Endodermal cell (in vitro differentiated cells): ENCODE measurements at regions not wholly inside any gene's neighbourhood (a gene's known extent, or its start where the extent isn't known, plus 50 kb on each side); places are given as distances from the start of the nearest gene placed in this dataset.

ENCODE experiments used
- DNase-seq: peaks from one replicate; pipeline ENCODE4 v3.0.0-alpha.2; 2017
- H3K27ac ChIP-seq: 2 replicates; pipeline ENCODE4 v1.5.1; 2013; ENCODE audit warnings: mild to moderate bottlenecking, low read depth, low read length, moderate library complexity
- H3K27me3 ChIP-seq: 2 replicates; pipeline ENCODE4 v1.6.1; 2013; ENCODE audit warnings: mild to moderate bottlenecking, low read length, moderate library complexity; ENCODE audit not compliant: insufficient read depth, control insufficient read depth, poor library complexity, severe bottlenecking
- H3K36me3 ChIP-seq: 2 replicates; pipeline ENCODE4 v1.7.0; 2013; ENCODE audit warnings: mild to moderate bottlenecking, low read length, moderate library complexity; ENCODE audit not compliant: control insufficient read depth, insufficient read depth
- H3K4me1 ChIP-seq: one replicate; pipeline ENCODE4 v1.7.0; 2013; ENCODE audit warnings: low read length; ENCODE audit not compliant: control insufficient read depth, insufficient read depth
- H3K4me3 ChIP-seq: 2 replicates; pipeline ENCODE4 v1.5.1; 2013; ENCODE audit warnings: mild to moderate bottlenecking, low read length, moderate library complexity
- H3K9ac ChIP-seq: 2 replicates; pipeline ENCODE4 v1.6.1; 2013; ENCODE audit warnings: mild to moderate bottlenecking, low read length, moderate library complexity; ENCODE audit not compliant: poor library complexity, severe bottlenecking; ENCODE audit errors: extremely low read depth
- H3K9me3 ChIP-seq: 2 replicates; pipeline ENCODE4 v1.6.1; 2013; ENCODE audit warnings: mild to moderate bottlenecking, low read length, moderate library complexity; ENCODE audit not compliant: control insufficient read depth
- H3K27ac Mint-ChIP-seq: 2 replicates; pipeline ENCODE4 v1.8.0; 2020; ENCODE audit warnings: mixed read lengths
- H3K27me3 Mint-ChIP-seq: 2 replicates; pipeline ENCODE4 v1.8.0; 2021; ENCODE audit warnings: mild to moderate bottlenecking, mixed read lengths; ENCODE audit not compliant: insufficient read depth
- H3K36me3 Mint-ChIP-seq: 2 replicates; pipeline ENCODE4 v1.8.0; 2020; ENCODE audit warnings: low read depth, mixed read lengths
- H3K4me1 Mint-ChIP-seq: 2 replicates; pipeline ENCODE4 v1.8.0; 2020; ENCODE audit warnings: mixed read lengths
- H3K4me3 Mint-ChIP-seq: 2 replicates; pipeline ENCODE4 v1.8.0; 2020; ENCODE audit warnings: mild to moderate bottlenecking, moderate library complexity, mixed read lengths
- H3K9me3 Mint-ChIP-seq: 2 replicates; pipeline ENCODE4 v1.8.0; 2020; ENCODE audit warnings: mild to moderate bottlenecking, mixed read lengths
- CTCF ChIP-seq: fragments of 200-600 bp; sonication (generic); conservative IDR thresholded peaks from 2 replicates; pipeline ENCODE4 v1.5.0; 2021; ENCODE audit warnings: antibody characterized with exemption, mild to moderate bottlenecking
- WGBS, 2 experiments: methylation state at CpG; one replicate each; pipeline versions ENCODE4 v1.1.5 to v1.1.7; 2013; ENCODE audit warnings: missing lambda C conversion rate in 2 of 2, mixed read lengths in 1 of 2; ENCODE audit not compliant: insufficient coverage in 1 of 2, insufficient read length in 1 of 2; 5-methylcytosine and 5-hydroxymethylcytosine counted together

- peaks cover 33% of the 10 kb centered on the region for H3K4me1 Mint-ChIP-seq
- TF ChIP-seq CTCF, result no peak
- H3K9me3 Mint-ChIP-seq, result no peaks in the 10 kb centered on the region
These were observed 153.0 kb upstream of the TENM3 start for GRCh38 chr4:182090186-182090585.

GRCh38 chr4:182091128-182091527 is 152.1 kb upstream of the TENM3 start:
- no peaks in the 10 kb centered on the region for H3K36me3 ChIP-seq
- Mint-ChIP-seq H3K36me3 (no peaks in the 10 kb centered on the region), H3K9me3 (no peaks in the 10 kb centered on the region), H3K27me3 (no peaks in the 10 kb centered on the region), H3K27ac (peak overlapping the region; percentile 33), H3K4me1 (peaks cover 30% of the 10 kb centered on the region), H3K4me3 (no peak overlapping the region)
- H3K27me3 ChIP-seq, result no peaks in the 10 kb centered on the region
- no peak overlapping the region for H3K9ac ChIP-seq
- no peak overlapping the region for H3K4me3 ChIP-seq
- H3K4me1 ChIP-seq, result peaks cover 11% of the 10 kb centered on the region
- TF ChIP-seq CTCF, result no peak
- no peaks in the 10 kb centered on the region for H3K9me3 ChIP-seq
- no peak for DNase-seq
- H3K27ac ChIP-seq, result no peak overlapping the region
- 81 to 90% methylated on average over 3 to 5 of the region's 5 CpGs for WGBS, 2 experiments

More at GRCh38 chr4:182090186-182090585, 153.0 kb upstream of the TENM3 start:
- DNase-seq, result no peak
- no peaks in the 10 kb centered on the region for H3K27me3 ChIP-seq
- no peak overlapping the region for H3K27ac ChIP-seq
- H3K4me3 ChIP-seq, result no peak overlapping the region
- Mint-ChIP-seq H3K4me3 (no peak overlapping the region), H3K27ac (no peak overlapping the region), H3K36me3 (no peaks in the 10 kb centered on the region), H3K27me3 (no peaks in the 10 kb centered on the region)
- WGBS, 2 experiments, result 90 to 94% methylated on average over 2 to 5 of the region's 5 CpGs
- no peak overlapping the region for H3K9ac ChIP-seq
- no peaks in the 10 kb centered on the region for H3K9me3 ChIP-seq
- H3K4me1 ChIP-seq, result peaks cover 11% of the 10 kb centered on the region
- H3K36me3 ChIP-seq, result no peaks in the 10 kb centered on the region

GRCh38 chr4:182093431-182093831 is 149.8 kb upstream of the TENM3 start:
- H3K36me3 ChIP-seq, result no peaks in the 10 kb centered on the region
- TF ChIP-seq CTCF, result no peak
- WGBS, 2 experiments, result 88 to 93% methylated on average over 7 of the region's 7 CpGs
- H3K27me3 Mint-ChIP-seq, result no peaks in the 10 kb centered on the region
- DNase-seq, result no peak
- H3K27me3 ChIP-seq, result no peaks in the 10 kb centered on the region
- H3K4me3 ChIP-seq, result no peak overlapping the region
- no peak overlapping the region for H3K27ac ChIP-seq
- H3K9me3 ChIP-seq, result no peaks in the 10 kb centered on the region
- H3K4me1 Mint-ChIP-seq, result peaks cover 27% of the 10 kb centered on the region
- H3K4me3 Mint-ChIP-seq, result no peak overlapping the region
- no peaks in the 10 kb centered on the region for H3K9me3 Mint-ChIP-seq
- H3K36me3 Mint-ChIP-seq, result no peaks in the 10 kb centered on the region
- no peak overlapping the region for H3K9ac ChIP-seq
- H3K4me1 ChIP-seq, result peaks cover 11% of the 10 kb centered on the region
- H3K27ac Mint-ChIP-seq, result no peak overlapping the region
